ENCODE measurements at regions not wholly inside any gene's neighbourhood (a gene's known extent, or its start where the extent isn't known, plus 50 kb on each side); places are given as distances from the start of the nearest gene placed in this dataset.

GRCh38 chr2:30362468-30363081 is 84.5 kb upstream of the LCLAT1 start:
- no peak for DNase-seq
- H3K27me3 ChIP-seq = no peaks in the 10 kb centered on the region
- no peaks in the 10 kb centered on the region for H3K9me3 ChIP-seq
- no peak overlapping the region for H3K4me3 ChIP-seq
- 14 to 23% methylated on average over 4 of the region's 4 CpGs for WGBS, 2 donors
- TF ChIP-seq POLR2A (IDR thresholded peaks at IDR 0.05) = no peak
- TF ChIP-seq CTCF (IDR thresholded peaks at IDR 0.05) = no peak
- intact Hi-C loops (cut with DNase I) = no loop called here
- no peaks in the 10 kb centered on the region for H3K36me3 ChIP-seq
- H3K27ac ChIP-seq = peak overlapping the region in 2 of 4 donors; percentile 26 to 35
- peaks cover 11 to 46% (median 25%) of the 10 kb centered on the region in 3 donors for H3K4me1 ChIP-seq

- no peak for DNase-seq
- no peak for TF ChIP-seq CTCF (IDR thresholded peaks at IDR 0.05)
- H3K27ac ChIP-seq = peak overlapping the region in 1 of 4 donors; percentile 26
- H3K9me3 ChIP-seq = no peaks in the 10 kb centered on the region
- 93 to 97% methylated on average over 3 of the region's 3 CpGs for WGBS, 2 donors
- H3K27me3 ChIP-seq = no peaks in the 10 kb centered on the region
- H3K4me1 ChIP-seq = peaks cover 11 to 46% (median 25%) of the 10 kb centered on the region in 3 donors
- intact Hi-C loops (cut with DNase I) = no loop called here
- H3K4me3 ChIP-seq = no peak overlapping the region
- no peaks in the 10 kb centered on the region for H3K36me3 ChIP-seq
These were observed 83.6 kb upstream of the LCLAT1 start for GRCh38 chr2:30363406-30363805.

- 77 to 94% methylated on average over 3 to 10 of the region's 10 CpGs for WGBS, 2 donors
- Histone ChIP-seq H3K4me3 (no peak overlapping the region), H3K9me3 (no peaks in the 10 kb centered on the region), H3K27ac (no peak overlapping the region), H3K27me3 (no peaks in the 10 kb centered on the region), H3K4me1 (peaks cover 9 to 34% (median 15%) of the 10 kb centered on the region in 3 donors), H3K36me3 (no peaks in the 10 kb centered on the region)
- DNase-seq = no peak
- TF ChIP-seq CTCF (IDR thresholded peaks at IDR 0.05) (no peak), POLR2A (IDR thresholded peaks at IDR 0.05) (no peak)
- intact Hi-C loops (cut with DNase I) = no loop called here
These were observed 81.8 kb upstream of the LCLAT1 start for GRCh38 chr2:30365201-30365600.

- intact Hi-C loops (cut with DNase I) = no loop called here
- Histone ChIP-seq H3K36me3 (no peaks in the 10 kb centered on the region), H3K4me1 (peaks cover 6 to 26% (median 15%) of the 10 kb centered on the region in 3 donors), H3K9me3 (no peaks in the 10 kb centered on the region), H3K27me3 (no peaks in the 10 kb centered on the region), H3K4me3 (no peak overlapping the region), H3K27ac (peak overlapping the region in 1 of 4 donors; percentile 21)
- 68% methylated on average over 7 to 8 of the region's 10 CpGs for WGBS, 2 donors
- no peak for TF ChIP-seq POLR2A (IDR thresholded peaks at IDR 0.05)
- TF ChIP-seq CTCF (IDR thresholded peaks at IDR 0.05) = no peak
- DNase-seq = no peak
These were observed 80.8 kb upstream of the LCLAT1 start for GRCh38 chr2:30366199-30366691.

- TF ChIP-seq CTCF (IDR thresholded peaks at IDR 0.05) (no peak), POLR2A (IDR thresholded peaks at IDR 0.05) (no peak)
- Histone ChIP-seq H3K4me1 (peaks cover 0 to 14% (median 8%) of the 10 kb centered on the region in 3 donors), H3K4me3 (no peak overlapping the region), H3K9me3 (no peaks in the 10 kb centered on the region), H3K27me3 (no peaks in the 10 kb centered on the region), H3K27ac (peak overlapping the region in 1 of 4 donors; percentile 2), H3K36me3 (no peaks in the 10 kb centered on the region)
- 80 to 94% methylated on average over 6 to 9 of the region's 9 CpGs for WGBS, 2 donors
- DNase-seq = no peak
- intact Hi-C loops (cut with DNase I) = no loop called here
These were observed 79.6 kb upstream of the LCLAT1 start for GRCh38 chr2:30367232-30368070.
